A673 (cell line): ENCODE measurements at regions not wholly inside any gene's neighbourhood (a gene's known extent, or its start where the extent isn't known, plus 50 kb on each side); places are given as distances from the start of the nearest gene placed in this dataset.

Source experiments
- BruUV-seq: library from RNA; stranded (reverse); fragments of 400-500 nt; replicated peaks from 2 replicates; lab custom pipeline; 2021; lab: Mats Ljungman, UMichigan
- CTCF ChIA-PET: fragments of 300-600 bp; sonication (Branson Sonifier 250); formaldehyde crosslinking; loops from one replicate; lab custom pipeline; 2022; ENCODE audit warnings: antibody characterized with exemption; lab: Charles Lee
- POLR2A ChIA-PET: fragments of 300-600 bp; sonication (Branson Sonifier 250); formaldehyde crosslinking; loops from one replicate; lab custom pipeline; 2022; ENCODE audit warnings: antibody characterized with exemption; ENCODE audit not compliant: low non-redundant PET; lab: Charles Lee
- DNase-seq: peaks from one replicate; pipeline ENCODE4 v3.0.0-alpha.2; 2015; ENCODE audit warnings: low spot score
- H3K27ac ChIP-seq: fragments of 200-600 bp; sonication (generic); 2 replicates; pipeline ENCODE4 v1.5.1; 2016; ENCODE audit warnings: mixed run types, low read depth, mild to moderate bottlenecking, mixed read lengths, antibody characterized with exemption, low read length; ENCODE audit not compliant: poor library complexity, severe bottlenecking
- H3K27me3 ChIP-seq: fragments of 200-600 bp; sonication (generic); replicated peaks from 2 replicates; pipeline ENCODE4 v1.6.1; 2017; ENCODE audit warnings: mixed run types, low read depth, mild to moderate bottlenecking, mixed read lengths, antibody characterized with exemption, low read length; ENCODE audit not compliant: insufficient read depth, poor library complexity
- H3K36me3 ChIP-seq: fragments of 200-600 bp; sonication (generic); 2 replicates; pipeline ENCODE4 v1.6.1; 2016; ENCODE audit warnings: mixed run types, mild to moderate bottlenecking, mixed read lengths, antibody characterized with exemption, low read length; ENCODE audit not compliant: insufficient read depth, poor library complexity, severe bottlenecking
- H3K4me1 ChIP-seq: fragments of 200-600 bp; sonication (generic); 2 replicates; pipeline ENCODE4 v1.6.1; 2017; ENCODE audit warnings: mixed run types, mild to moderate bottlenecking, mixed read lengths, antibody characterized with exemption, low read length; ENCODE audit not compliant: insufficient read depth, poor library complexity, severe bottlenecking
- H3K4me3 ChIP-seq: fragments of 200-600 bp; sonication (generic); 2 replicates; pipeline ENCODE4 v1.5.1; 2016; ENCODE audit warnings: low read depth, mixed run types, mild to moderate bottlenecking, mixed read lengths, low read length; ENCODE audit not compliant: poor library complexity, severe bottlenecking
- H3K9me3 ChIP-seq: fragments of 200-600 bp; sonication (generic); 2 replicates; pipeline ENCODE4 v1.6.1; 2016; ENCODE audit warnings: mixed run types, low read depth, mild to moderate bottlenecking, mixed read lengths, antibody characterized with exemption, low read length; ENCODE audit not compliant: poor library complexity, severe bottlenecking
- CTCF ChIP-seq: fragments of 300-800, 200-600 bp; sonication (generic); conservative IDR thresholded peaks from 2 replicates; pipeline ENCODE4 v1.5.1; 2017; ENCODE audit warnings: low read depth, mild to moderate bottlenecking, antibody characterized with exemption, low read length, moderate library complexity, mixed read lengths
- EZH2 ChIP-seq: fragments of 200-600 bp; sonication (generic); IDR thresholded peaks from 2 replicates; pipeline ENCODE4 v1.6.1; 2017; ENCODE audit warnings: borderline replicate concordance, low read depth, mild to moderate bottlenecking, mixed read lengths, antibody characterized with exemption, low read length; ENCODE audit not compliant: poor library complexity, severe bottlenecking
- intact Hi-C: fragments of 100-400 bp; cut with micrococcal nuclease; formaldehyde crosslinking; loops from one replicate; pipeline ENCODE4 v1.10.0; 2022; ENCODE audit not compliant: unreplicated experiment

- Histone ChIP-seq H3K4me3 (no peak overlapping the region), H3K9me3 (no peaks in the 10 kb centered on the region), H3K27me3 (no peaks in the 10 kb centered on the region), H3K27ac (no peak overlapping the region), H3K4me1 (no peaks in the 10 kb centered on the region), H3K36me3 (no peaks in the 10 kb centered on the region)
- no peak for DNase-seq
- TF ChIP-seq EZH2 (no peak), CTCF (no peak)
- intact Hi-C loops: no loop called here
- BruUV-seq: no TSS peak
- CTCF ChIA-PET: no interaction called here
- POLR2A ChIA-PET: no interaction called here
These were observed 320.7 kb downstream of the ZNF621 start for GRCh38 chr3:40845447-40845846.

GRCh38 chr3:40845916-40846315 is 321.2 kb downstream of the ZNF621 start:
- H3K27me3 ChIP-seq: no peaks in the 10 kb centered on the region
- no peaks in the 10 kb centered on the region for H3K36me3 ChIP-seq
- no peaks in the 10 kb centered on the region for H3K9me3 ChIP-seq
- POLR2A ChIA-PET: no interaction called here
- no peak overlapping the region for H3K27ac ChIP-seq
- no peak overlapping the region for H3K4me3 ChIP-seq
- intact Hi-C loops: no loop called here
- BruUV-seq: no TSS peak
- no peak for DNase-seq
- H3K4me1 ChIP-seq: no peaks in the 10 kb centered on the region
- CTCF ChIA-PET: no interaction called here
- no peak for TF ChIP-seq EZH2

GRCh38 chr3:40846451-40846850 is 321.7 kb downstream of the ZNF621 start:
- H3K4me3 ChIP-seq: no peak overlapping the region
- ChIA-PET POLR2A (no interaction called here), CTCF (no interaction called here)
- no peaks in the 10 kb centered on the region for H3K4me1 ChIP-seq
- no peak for TF ChIP-seq EZH2
- no peak for TF ChIP-seq CTCF
- no peak overlapping the region for H3K27ac ChIP-seq
- H3K36me3 ChIP-seq: no peaks in the 10 kb centered on the region
- intact Hi-C loops: no loop called here
- H3K27me3 ChIP-seq: no peaks in the 10 kb centered on the region
- no TSS peak for BruUV-seq
- DNase-seq: no peak
- H3K9me3 ChIP-seq: no peaks in the 10 kb centered on the region

GRCh38 chr3:40847551-40847992 is 322.8 kb downstream of the ZNF621 start:
- no peaks in the 10 kb centered on the region for H3K36me3 ChIP-seq
- no peak for DNase-seq
- BruUV-seq: no TSS peak
- H3K27ac ChIP-seq: no peak overlapping the region
- H3K27me3 ChIP-seq: no peaks in the 10 kb centered on the region
- TF ChIP-seq CTCF: no peak
- TF ChIP-seq EZH2: no peak
- ChIA-PET CTCF (no interaction called here), POLR2A (no interaction called here)
- no peaks in the 10 kb centered on the region for H3K4me1 ChIP-seq
- H3K4me3 ChIP-seq: no peak overlapping the region
- no peaks in the 10 kb centered on the region for H3K9me3 ChIP-seq
- intact Hi-C loops: no loop called here
